WI38 (cell line): ENCODE measurements at regions not wholly inside any gene's neighbourhood (a gene's known extent, or its start where the extent isn't known, plus 50 kb on each side); places are given as distances from the start of the nearest gene placed in this dataset.

Source experiments
- H3K4me3 ChIP-seq: 2 replicates; pipeline ENCODE4 v1.5.1; 2011; ENCODE audit warnings: low read depth, mild to moderate bottlenecking, control low read depth, low read length
- CTCF ChIP-seq: IDR thresholded peaks from 2 replicates; pipeline ENCODE4 v1.5.1; 2012; ENCODE audit warnings: low read depth, mild to moderate bottlenecking, control low read depth, low read length

GRCh38 chr13:73698859-73699258 lies 435.3 kb downstream of the KLF12 start:
- no peak for TF ChIP-seq CTCF
- H3K4me3 ChIP-seq: no peak overlapping the region

- H3K4me3 ChIP-seq: no peak overlapping the region
- no peak for TF ChIP-seq CTCF
Observed at GRCh38 chr13:73697166-73697565, 437.0 kb downstream of the KLF12 start.

- no peak for TF ChIP-seq CTCF
- no peak overlapping the region for H3K4me3 ChIP-seq
Observed at GRCh38 chr13:73696713-73697112, 437.5 kb downstream of the KLF12 start.

GRCh38 chr13:73696271-73696670 lies 437.9 kb downstream of the KLF12 start:
- no peak overlapping the region for H3K4me3 ChIP-seq
- no peak for TF ChIP-seq CTCF

GRCh38 chr13:73695325-73695724 lies 438.9 kb downstream of the KLF12 start:
- TF ChIP-seq CTCF: no peak
- H3K4me3 ChIP-seq: no peak overlapping the region

GRCh38 chr13:73693215-73693614 lies 441.0 kb downstream of the KLF12 start:
- H3K4me3 ChIP-seq: no peak overlapping the region

GRCh38 chr13:73691891-73692290 lies 442.3 kb downstream of the KLF12 start:
- no peak overlapping the region for H3K4me3 ChIP-seq

More at GRCh38 chr13:73693215-73693614, 441.0 kb downstream of the KLF12 start:
- no peak for TF ChIP-seq CTCF

More at GRCh38 chr13:73691891-73692290, 442.3 kb downstream of the KLF12 start:
- TF ChIP-seq CTCF: no peak
